ENCODE measurements at regions not wholly inside any gene's neighbourhood (a gene's known extent, or its start where the extent isn't known, plus 50 kb on each side); places are given as distances from the start of the nearest gene placed in this dataset.

GRCh38 chr14:22450266-22450665 is 138.8 kb downstream of the DAD1 start:
- TF ChIP-seq, protein P1, sequence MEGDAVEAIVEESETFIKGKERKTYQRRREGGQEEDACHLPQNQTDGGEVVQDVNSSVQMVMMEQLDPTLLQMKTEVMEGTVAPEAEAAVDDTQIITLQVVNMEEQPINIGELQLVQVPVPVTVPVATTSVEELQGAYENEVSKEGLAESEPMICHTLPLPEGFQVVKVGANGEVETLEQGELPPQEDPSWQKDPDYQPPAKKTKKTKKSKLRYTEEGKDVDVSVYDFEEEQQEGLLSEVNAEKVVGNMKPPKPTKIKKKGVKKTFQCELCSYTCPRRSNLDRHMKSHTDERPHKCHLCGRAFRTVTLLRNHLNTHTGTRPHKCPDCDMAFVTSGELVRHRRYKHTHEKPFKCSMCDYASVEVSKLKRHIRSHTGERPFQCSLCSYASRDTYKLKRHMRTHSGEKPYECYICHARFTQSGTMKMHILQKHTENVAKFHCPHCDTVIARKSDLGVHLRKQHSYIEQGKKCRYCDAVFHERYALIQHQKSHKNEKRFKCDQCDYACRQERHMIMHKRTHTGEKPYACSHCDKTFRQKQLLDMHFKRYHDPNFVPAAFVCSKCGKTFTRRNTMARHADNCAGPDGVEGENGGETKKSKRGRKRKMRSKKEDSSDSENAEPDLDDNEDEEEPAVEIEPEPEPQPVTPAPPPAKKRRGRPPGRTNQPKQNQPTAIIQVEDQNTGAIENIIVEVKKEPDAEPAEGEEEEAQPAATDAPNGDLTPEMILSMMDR (conservative IDR thresholded peaks at IDR 0.05; ENCODE audit: low read length): no peak
- no peak for TF ChIP-seq EZH2phosphoT487 (IDR thresholded peaks at IDR 0.05; ENCODE audit: borderline replicate concordance)

All from Loucy (cell line).